Osteoblast (primary cell): ENCODE measurements at regions not wholly inside any gene's neighbourhood (a gene's known extent, or its start where the extent isn't known, plus 50 kb on each side); places are given as distances from the start of the nearest gene placed in this dataset.

Experiments used
- DNase-seq: peaks from one replicate; pipeline ENCODE4 v3.0.0; 2011; ENCODE audit warnings: low spot score, mixed read lengths; ENCODE audit not compliant: insufficient read length; ENCODE audit errors: missing footprints
- H2AFZ ChIP-seq: 2 replicates; pipeline ENCODE4 v1.6.0; 2011; ENCODE audit warnings: mild to moderate bottlenecking, low read length
- H3K27ac ChIP-seq: 2 replicates; pipeline ENCODE4 v1.5.1; 2011; ENCODE audit warnings: mild to moderate bottlenecking, low read depth, low read length, moderate library complexity
- H3K27me3 ChIP-seq: 2 replicates; pipeline ENCODE4 v1.6.0; 2012; ENCODE audit warnings: mild to moderate bottlenecking, control low read depth, inconsistent platforms, low read length, moderate library complexity; ENCODE audit not compliant: insufficient read depth
- H3K36me3 ChIP-seq: 2 replicates; pipeline ENCODE4 v1.5.1; 2011; ENCODE audit warnings: mild to moderate bottlenecking, low read length, control low read depth, moderate library complexity; ENCODE audit not compliant: insufficient read depth
- H3K4me1 ChIP-seq: 2 replicates; pipeline ENCODE4 v1.5.1; 2011; ENCODE audit warnings: mild to moderate bottlenecking, low read length, control low read depth, moderate library complexity; ENCODE audit not compliant: insufficient read depth
- H3K4me2 ChIP-seq: 2 replicates; pipeline ENCODE4 v1.6.0; 2011; ENCODE audit warnings: mild to moderate bottlenecking, low read length; ENCODE audit not compliant: insufficient read depth
- H3K4me3 ChIP-seq: fragments of 200-600 bp; sonication (generic); 3 replicates; pipeline ENCODE4 v1.5.1; 2012; ENCODE audit warnings: mild to moderate bottlenecking, low read length, inconsistent platforms; ENCODE audit not compliant: insufficient read depth
- H3K79me2 ChIP-seq: 2 replicates; pipeline ENCODE4 v1.6.0; 2012; ENCODE audit warnings: mild to moderate bottlenecking, low read length, control low read depth, inconsistent platforms; ENCODE audit not compliant: insufficient read depth
- H3K9me3 ChIP-seq: 2 replicates; pipeline ENCODE4 v1.5.1; 2011; ENCODE audit warnings: low read depth, low read length, control low read depth
- H4K20me1 ChIP-seq: 2 replicates; pipeline ENCODE4 v1.6.0; 2012; ENCODE audit warnings: mild to moderate bottlenecking, low read length, control low read depth; ENCODE audit not compliant: insufficient read depth
- TF ChIP-seq, protein P1 (sequence below): IDR thresholded peaks from 2 replicates; pipeline ENCODE4 v1.5.1; 2011; ENCODE audit warnings: mild to moderate bottlenecking, low read depth, low read length, moderate library complexity; ENCODE audit errors: extremely low read depth

DNA sequence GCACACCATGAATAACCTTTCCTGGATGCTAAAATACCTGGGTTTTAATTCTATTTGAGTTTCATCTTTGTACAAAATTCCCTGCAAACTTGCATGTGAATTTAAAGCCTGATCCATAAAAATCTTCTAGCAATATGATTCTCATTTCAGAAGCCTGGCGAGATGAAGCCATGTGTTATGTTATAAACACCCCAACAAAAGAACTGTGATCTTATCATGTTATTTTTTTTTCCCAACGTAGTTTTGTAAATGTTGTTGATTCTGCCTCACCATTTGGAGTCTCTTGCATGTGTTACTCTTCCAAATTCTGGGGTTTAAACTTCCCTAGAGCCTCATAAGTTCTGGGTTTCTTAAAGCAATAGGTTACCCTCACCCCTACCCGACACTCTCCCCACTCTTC, 428.1 kb upstream of the DPH6 start:
- Histone ChIP-seq H3K36me3 (no peaks in the 10 kb centered on the region), H3K9me3 (no peaks in the 10 kb centered on the region), H2AFZ (no peak overlapping the region), H3K4me2 (no peak overlapping the region), H3K27me3 (peaks cover 19% of the 10 kb centered on the region), H3K4me1 (no peaks in the 10 kb centered on the region), H3K79me2 (no peaks in the 10 kb centered on the region), H3K27ac (no peak overlapping the region), H3K4me3 (no peak overlapping the region), H4K20me1 (no peaks in the 10 kb centered on the region)
- TF ChIP-seq, protein P1, sequence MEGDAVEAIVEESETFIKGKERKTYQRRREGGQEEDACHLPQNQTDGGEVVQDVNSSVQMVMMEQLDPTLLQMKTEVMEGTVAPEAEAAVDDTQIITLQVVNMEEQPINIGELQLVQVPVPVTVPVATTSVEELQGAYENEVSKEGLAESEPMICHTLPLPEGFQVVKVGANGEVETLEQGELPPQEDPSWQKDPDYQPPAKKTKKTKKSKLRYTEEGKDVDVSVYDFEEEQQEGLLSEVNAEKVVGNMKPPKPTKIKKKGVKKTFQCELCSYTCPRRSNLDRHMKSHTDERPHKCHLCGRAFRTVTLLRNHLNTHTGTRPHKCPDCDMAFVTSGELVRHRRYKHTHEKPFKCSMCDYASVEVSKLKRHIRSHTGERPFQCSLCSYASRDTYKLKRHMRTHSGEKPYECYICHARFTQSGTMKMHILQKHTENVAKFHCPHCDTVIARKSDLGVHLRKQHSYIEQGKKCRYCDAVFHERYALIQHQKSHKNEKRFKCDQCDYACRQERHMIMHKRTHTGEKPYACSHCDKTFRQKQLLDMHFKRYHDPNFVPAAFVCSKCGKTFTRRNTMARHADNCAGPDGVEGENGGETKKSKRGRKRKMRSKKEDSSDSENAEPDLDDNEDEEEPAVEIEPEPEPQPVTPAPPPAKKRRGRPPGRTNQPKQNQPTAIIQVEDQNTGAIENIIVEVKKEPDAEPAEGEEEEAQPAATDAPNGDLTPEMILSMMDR: no peak
- no peak for DNase-seq

DNA sequence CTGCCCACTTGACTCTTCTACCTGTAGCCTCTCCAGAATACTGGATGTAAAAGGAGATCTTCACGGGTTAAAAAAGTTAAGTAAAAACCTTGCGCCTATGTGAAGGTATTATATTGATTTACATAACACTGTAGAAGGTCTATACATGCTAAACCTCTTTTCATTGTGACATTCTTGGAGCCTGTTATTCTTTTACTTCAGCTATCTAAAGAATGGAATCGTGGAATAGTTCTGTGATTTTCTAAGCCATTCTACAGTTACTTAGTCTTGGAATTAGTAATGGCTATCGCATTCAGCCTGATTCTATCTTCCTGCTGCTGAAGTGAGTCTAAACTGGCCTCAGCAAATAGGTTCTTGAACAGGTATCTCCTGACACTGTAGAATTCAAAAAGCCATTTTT, 430.0 kb upstream of the DPH6 start:
- H2AFZ ChIP-seq: no peak overlapping the region
- peaks cover 15% of the 10 kb centered on the region for H3K27me3 ChIP-seq
- H3K36me3 ChIP-seq: no peaks in the 10 kb centered on the region
- no peaks in the 10 kb centered on the region for H3K4me1 ChIP-seq
- no peaks in the 10 kb centered on the region for H3K79me2 ChIP-seq
- H3K27ac ChIP-seq: no peak overlapping the region
- no peaks in the 10 kb centered on the region for H3K9me3 ChIP-seq
- no peak overlapping the region for H3K4me2 ChIP-seq
- no peak overlapping the region for H3K4me3 ChIP-seq
- no peak for DNase-seq
- no peaks in the 10 kb centered on the region for H4K20me1 ChIP-seq
- TF ChIP-seq, protein P1: no peak

DNA sequence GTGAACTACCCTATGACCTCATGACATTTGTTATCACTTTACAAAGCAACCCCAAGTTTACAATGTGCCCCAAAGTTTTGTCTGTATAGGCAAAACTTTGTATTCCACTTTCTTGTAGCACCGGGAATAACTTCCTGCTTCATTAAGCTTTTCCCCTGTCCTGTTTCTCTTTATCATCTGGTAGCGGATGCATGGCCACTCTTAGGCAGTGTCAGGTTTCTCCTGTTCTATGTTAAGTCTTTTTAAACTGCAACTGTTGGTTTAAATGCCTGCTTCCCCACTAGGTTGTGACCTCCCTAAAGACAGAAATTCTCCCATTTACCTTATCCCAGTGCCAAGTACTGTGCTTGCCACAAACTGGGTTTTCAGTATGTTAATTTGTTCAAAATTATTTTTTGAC, 433.6 kb upstream of the DPH6 start:
- no peaks in the 10 kb centered on the region for H3K4me1 ChIP-seq
- no peak overlapping the region for H3K27ac ChIP-seq
- H3K4me2 ChIP-seq: no peak overlapping the region
- H3K4me3 ChIP-seq: no peak overlapping the region
- H2AFZ ChIP-seq: no peak overlapping the region
- no peaks in the 10 kb centered on the region for H4K20me1 ChIP-seq
- H3K9me3 ChIP-seq: no peaks in the 10 kb centered on the region
- peaks cover under 1% of the 10 kb centered on the region for H3K27me3 ChIP-seq
- no peaks in the 10 kb centered on the region for H3K36me3 ChIP-seq
- no peak for DNase-seq
- H3K79me2 ChIP-seq: no peaks in the 10 kb centered on the region
- TF ChIP-seq, protein P1: no peak

DNA sequence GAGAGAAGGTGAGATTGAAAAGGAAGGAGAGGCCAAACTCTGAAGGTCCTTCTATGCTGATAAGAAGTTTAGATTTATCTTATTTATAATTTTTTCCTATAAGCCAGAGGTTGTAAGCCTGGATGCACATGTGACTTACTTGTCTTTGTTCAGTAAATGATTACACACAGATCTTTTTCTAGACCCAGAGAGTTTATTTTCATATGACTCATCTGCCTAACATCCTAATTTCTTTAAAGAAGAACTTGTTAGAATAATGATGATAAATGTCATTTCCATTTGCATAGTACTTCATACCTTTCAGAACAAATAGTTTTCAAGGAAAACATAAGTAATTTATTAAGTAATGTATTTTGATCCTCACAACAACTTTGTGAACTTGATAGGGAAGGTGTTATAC, 434.8 kb upstream of the DPH6 start:
- H4K20me1 ChIP-seq: no peaks in the 10 kb centered on the region
- TF ChIP-seq, protein P1: no peak
- no peak overlapping the region for H3K4me3 ChIP-seq
- no peaks in the 10 kb centered on the region for H3K9me3 ChIP-seq
- H3K4me1 ChIP-seq: no peaks in the 10 kb centered on the region
- no peaks in the 10 kb centered on the region for H3K36me3 ChIP-seq
- H2AFZ ChIP-seq: no peak overlapping the region
- no peaks in the 10 kb centered on the region for H3K27me3 ChIP-seq
- DNase-seq: no peak
- H3K79me2 ChIP-seq: no peaks in the 10 kb centered on the region
- H3K4me2 ChIP-seq: no peak overlapping the region
- no peak overlapping the region for H3K27ac ChIP-seq
